Subcutaneous abdominal adipose tissue (tissue), 5 donors: ENCODE measurements at regions not wholly inside any gene's neighbourhood (a gene's known extent, or its start where the extent isn't known, plus 50 kb on each side); places are given as distances from the start of the nearest gene placed in this dataset.
A peak's percentile ranks its signal among the peaks of the same experiment; 100 is the strongest.

Experiments
- H3K27ac ChIP-seq: one replicate; pipeline ENCODE4 v1.7.0; 2013; ENCODE audit warnings: low read depth, mild to moderate bottlenecking, inconsistent platforms, low read length, moderate library complexity
- H3K27me3 ChIP-seq, 5 donors: one replicate each; pipeline ENCODE4 v1.7.0; 2013; ENCODE audit warnings: low read length in 5 of 5, inconsistent platforms in 1 of 5; ENCODE audit not compliant: control insufficient read depth in 5 of 5, insufficient read depth in 4 of 5
- H3K36me3 ChIP-seq, 5 donors: one replicate each; pipeline ENCODE4 v1.7.0; 2013; ENCODE audit warnings: low read length in 5 of 5; ENCODE audit not compliant: control insufficient read depth in 5 of 5, insufficient read depth in 5 of 5
- H3K4me1 ChIP-seq, 5 donors: one replicate each; pipeline ENCODE4 v1.7.0; 2013; ENCODE audit warnings: low read length in 5 of 5, mild to moderate bottlenecking in 3 of 5, moderate library complexity in 1 of 5; ENCODE audit not compliant: control insufficient read depth in 5 of 5, insufficient read depth in 5 of 5
- H3K4me3 ChIP-seq, 5 donors: one replicate each; pipeline ENCODE4 v1.7.0; 2013; ENCODE audit warnings: low read length in 5 of 5, low read depth in 1 of 5
- H3K9ac ChIP-seq, 5 donors: one replicate each; pipeline ENCODE4 v1.7.0; 2013; ENCODE audit warnings: low read length in 5 of 5, mild to moderate bottlenecking in 4 of 5, moderate library complexity in 3 of 5
- H3K9me3 ChIP-seq, 5 donors: one replicate each; pipeline ENCODE4 v1.7.0; 2013; ENCODE audit warnings: low read length in 5 of 5; ENCODE audit not compliant: control insufficient read depth in 5 of 5
- donor health status: healthy.
- donor health status: healthy.
- donor health status: healthy.
- donor health status: healthy.
- donor health status: healthy.

- peaks cover 0 to 13% (median 8%) of the 10 kb centered on the region in 5 donors for H3K4me1 ChIP-seq
- H3K27me3 ChIP-seq = peaks cover 4 to 11% (median 6%) of the 10 kb centered on the region in 5 donors
- H3K9ac ChIP-seq = no peak overlapping the region
- H3K9me3 ChIP-seq = no peaks in the 10 kb centered on the region
- H3K4me3 ChIP-seq = no peak overlapping the region
- no peak overlapping the region for H3K27ac ChIP-seq
- no peaks in the 10 kb centered on the region for H3K36me3 ChIP-seq
Observed at GRCh38 chr9:21552244-21553170, 70.4 kb upstream of the IFNE start.

GRCh38 chr9:21553441-21553840 lies 71.3 kb upstream of the IFNE start:
- Histone ChIP-seq H3K9ac (no peak overlapping the region), H3K27me3 (peaks cover 4 to 11% (median 7%) of the 10 kb centered on the region in 5 donors), H3K4me1 (peaks cover 0 to 13% (median 9%) of the 10 kb centered on the region in 5 donors), H3K36me3 (no peaks in the 10 kb centered on the region), H3K9me3 (no peaks in the 10 kb centered on the region), H3K27ac (no peak overlapping the region), H3K4me3 (no peak overlapping the region)

- Histone ChIP-seq H3K4me3 (no peak overlapping the region), H3K27me3 (peaks cover 14 to 22% (median 16%) of the 10 kb centered on the region in 5 donors), H3K9ac (no peak overlapping the region), H3K4me1 (peaks cover 0 to 13% (median 13%) of the 10 kb centered on the region in 5 donors), H3K27ac (no peak overlapping the region), H3K36me3 (no peaks in the 10 kb centered on the region), H3K9me3 (no peaks in the 10 kb centered on the region)
Observed at GRCh38 chr9:21554813-21555212, 72.7 kb upstream of the IFNE start.

GRCh38 chr9:21555911-21556310 lies 73.8 kb upstream of the IFNE start:
- Histone ChIP-seq H3K36me3 (no peaks in the 10 kb centered on the region), H3K27me3 (peaks cover 19 to 28% (median 23%) of the 10 kb centered on the region in 5 donors), H3K9ac (no peak overlapping the region)

GRCh38 chr9:21556581-21557427 lies 74.7 kb upstream of the IFNE start:
- Histone ChIP-seq H3K36me3 (no peaks in the 10 kb centered on the region), H3K9me3 (no peaks in the 10 kb centered on the region), H3K4me1 (peaks cover 0 to 19% (median 17%) of the 10 kb centered on the region in 5 donors), H3K27me3 (peaks cover 19 to 28% (median 23%) of the 10 kb centered on the region in 5 donors), H3K4me3 (no peak overlapping the region), H3K9ac (no peak overlapping the region), H3K27ac (no peak overlapping the region)

More at GRCh38 chr9:21555911-21556310, 73.8 kb upstream of the IFNE start:
- H3K4me3 ChIP-seq = no peak overlapping the region
- H3K27ac ChIP-seq = no peak overlapping the region
- H3K9me3 ChIP-seq = no peaks in the 10 kb centered on the region
- H3K4me1 ChIP-seq = peaks cover 0 to 19% (median 17%) of the 10 kb centered on the region in 5 donors

GRCh38 chr9:21557428-21557768 lies 75.3 kb upstream of the IFNE start:
- Histone ChIP-seq H3K9me3 (no peaks in the 10 kb centered on the region), H3K4me3 (no peak overlapping the region), H3K4me1 (peaks cover 0 to 19% (median 17%) of the 10 kb centered on the region in 5 donors), H3K9ac (no peak overlapping the region), H3K27me3 (peaks cover 19 to 26% (median 23%) of the 10 kb centered on the region in 5 donors), H3K27ac (no peak overlapping the region), H3K36me3 (no peaks in the 10 kb centered on the region)

- Histone ChIP-seq H3K4me3 (no peak overlapping the region), H3K9ac (no peak overlapping the region)
Observed at GRCh38 chr9:21558079-21558478, 76.0 kb upstream of the IFNE start.

GRCh38 chr9:21558615-21559401 lies 76.7 kb upstream of the IFNE start:
- Histone ChIP-seq H3K27me3 (peaks cover 19 to 26% (median 22%) of the 10 kb centered on the region in 5 donors), H3K4me1 (peaks cover 0 to 19% (median 17%) of the 10 kb centered on the region in 5 donors), H3K27ac (no peak overlapping the region)

More at GRCh38 chr9:21558079-21558478, 76.0 kb upstream of the IFNE start:
- Histone ChIP-seq H3K36me3 (no peaks in the 10 kb centered on the region), H3K9me3 (no peaks in the 10 kb centered on the region), H3K27ac (no peak overlapping the region), H3K27me3 (peaks cover 19 to 26% (median 22%) of the 10 kb centered on the region in 5 donors), H3K4me1 (peaks cover 0 to 19% (median 17%) of the 10 kb centered on the region in 5 donors)

More at GRCh38 chr9:21558615-21559401, 76.7 kb upstream of the IFNE start:
- no peaks in the 10 kb centered on the region for H3K36me3 ChIP-seq
- H3K9me3 ChIP-seq = no peaks in the 10 kb centered on the region
- H3K9ac ChIP-seq = peak overlapping the region in 2 of 5 donors; percentile 21 to 59
- peak overlapping the region; percentile 43 to 73 (median 62) for H3K4me3 ChIP-seq
